HG02884 (cell line): ENCODE measurements at regions not wholly inside any gene's neighbourhood (a gene's known extent, or its start where the extent isn't known, plus 50 kb on each side); places are given as distances from the start of the nearest gene placed in this dataset.

Source experiments
- ATAC-seq: cut with Tn5 transposase; IDR thresholded peaks from one replicate; pipeline ENCODE4 v1.9.1; 2021; ENCODE audit warnings: mild to moderate bottlenecking, moderate library complexity; ENCODE audit not compliant: unreplicated experiment

DNA sequence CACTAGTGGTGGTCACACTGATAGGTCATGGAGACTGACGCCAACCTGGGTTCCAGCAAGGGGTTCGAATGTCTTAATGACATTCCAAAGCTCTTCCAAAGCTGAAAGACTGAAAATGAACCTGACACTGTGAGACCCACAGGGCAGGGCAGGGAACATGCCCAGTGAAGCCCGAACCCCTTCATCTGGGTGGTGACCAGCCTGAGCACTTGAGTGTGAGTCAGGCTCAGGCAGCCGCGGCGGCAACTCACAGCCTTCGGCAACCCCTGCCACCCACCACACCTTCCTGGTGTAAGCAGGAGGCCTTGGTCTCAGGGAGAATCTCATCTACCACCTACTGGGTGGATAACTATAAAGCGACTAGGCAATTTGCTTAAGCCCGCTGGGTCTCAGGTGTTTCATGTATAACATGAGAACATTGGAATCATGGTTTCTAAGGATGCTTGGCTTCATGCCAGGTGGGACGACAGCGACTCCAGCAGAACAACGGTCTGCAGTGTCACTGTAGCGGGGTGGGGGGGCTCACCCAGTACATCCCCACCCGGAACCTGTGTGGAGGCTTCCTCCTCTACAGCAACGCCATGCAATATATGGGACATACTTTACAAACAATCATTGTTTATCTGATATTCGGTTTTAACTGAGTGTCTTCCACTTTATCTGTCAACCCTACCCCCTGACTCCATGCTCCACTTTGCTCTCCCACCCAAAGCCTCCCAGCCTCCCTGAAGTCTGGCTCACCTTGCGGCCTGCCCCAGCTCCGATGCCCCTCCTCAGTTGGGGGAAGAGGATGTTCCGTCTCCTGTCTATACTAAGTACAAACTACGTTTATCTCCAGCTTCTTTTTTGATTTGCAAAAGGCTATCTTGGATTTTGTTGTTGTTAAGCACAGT lies 125.0 kb upstream of the MEF2A start:
- no peak for ATAC-seq

DNA sequence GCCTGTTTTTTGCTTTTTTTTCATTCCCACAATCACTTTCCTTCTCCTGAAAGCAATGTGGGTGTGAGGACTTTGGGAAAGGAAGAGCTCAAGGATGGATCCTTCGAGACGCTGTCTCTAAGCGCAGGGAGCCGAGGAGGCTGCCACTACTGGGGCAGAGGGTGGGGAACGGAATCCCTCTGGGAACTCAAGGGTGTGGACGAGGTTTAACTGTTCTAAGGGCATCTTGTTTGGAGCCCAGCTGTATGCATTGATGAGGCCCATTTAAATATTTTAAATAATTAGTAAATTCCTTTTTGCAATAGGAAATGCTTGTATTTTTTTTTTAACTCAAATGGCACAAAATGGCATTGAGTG lies 124.4 kb upstream of the MEF2A start:
- no peak for ATAC-seq

DNA sequence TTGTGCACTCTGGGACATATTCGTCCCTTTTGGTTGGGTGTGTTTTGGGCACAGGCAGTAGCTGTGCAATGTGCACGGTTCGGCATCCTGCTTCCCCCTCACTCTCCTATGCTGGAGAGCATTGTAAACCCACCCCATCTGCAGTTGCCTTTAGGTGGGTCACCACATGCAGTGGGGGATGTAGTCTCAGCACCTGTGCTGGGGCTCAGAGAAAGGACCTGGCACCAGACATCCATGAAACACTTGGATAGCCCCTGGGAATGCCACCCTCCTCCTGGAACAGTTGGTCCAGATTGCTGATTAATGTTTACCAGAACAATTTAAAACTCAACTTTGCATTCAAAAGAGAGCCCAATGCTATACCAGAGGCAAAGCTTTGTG lies 123.9 kb upstream of the MEF2A start:
- ATAC-seq: no peak

DNA sequence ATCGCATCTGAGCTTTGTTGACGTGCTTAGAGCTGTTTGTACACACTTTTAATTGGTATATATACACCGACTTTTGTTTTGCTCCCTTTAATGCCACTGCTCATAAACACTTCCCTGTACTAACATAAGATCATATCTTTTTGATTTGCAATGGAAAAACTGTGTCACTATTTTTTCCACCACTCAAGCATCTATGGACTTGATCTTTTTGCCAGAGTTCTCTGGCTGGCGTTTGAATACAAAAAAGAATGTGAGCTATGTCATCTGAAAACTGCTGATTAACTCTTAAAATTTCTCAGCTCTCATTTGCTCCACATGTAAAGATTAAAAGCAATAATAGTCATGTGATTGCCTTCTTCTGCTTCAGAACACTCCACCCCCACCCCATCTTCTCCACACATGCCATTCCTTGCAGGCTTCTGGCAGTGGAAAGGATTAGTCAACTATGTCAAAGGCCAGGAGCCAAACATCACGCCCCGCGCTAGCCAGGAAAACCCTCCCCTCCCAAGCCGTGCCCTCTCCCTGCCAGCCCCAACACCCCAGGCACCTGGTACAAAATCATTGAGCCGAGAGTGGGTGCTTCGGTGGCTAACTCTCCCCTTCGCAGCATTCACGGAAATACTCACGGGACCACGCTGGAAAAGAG lies 123.4 kb upstream of the MEF2A start:
- ATAC-seq: no peak

DNA sequence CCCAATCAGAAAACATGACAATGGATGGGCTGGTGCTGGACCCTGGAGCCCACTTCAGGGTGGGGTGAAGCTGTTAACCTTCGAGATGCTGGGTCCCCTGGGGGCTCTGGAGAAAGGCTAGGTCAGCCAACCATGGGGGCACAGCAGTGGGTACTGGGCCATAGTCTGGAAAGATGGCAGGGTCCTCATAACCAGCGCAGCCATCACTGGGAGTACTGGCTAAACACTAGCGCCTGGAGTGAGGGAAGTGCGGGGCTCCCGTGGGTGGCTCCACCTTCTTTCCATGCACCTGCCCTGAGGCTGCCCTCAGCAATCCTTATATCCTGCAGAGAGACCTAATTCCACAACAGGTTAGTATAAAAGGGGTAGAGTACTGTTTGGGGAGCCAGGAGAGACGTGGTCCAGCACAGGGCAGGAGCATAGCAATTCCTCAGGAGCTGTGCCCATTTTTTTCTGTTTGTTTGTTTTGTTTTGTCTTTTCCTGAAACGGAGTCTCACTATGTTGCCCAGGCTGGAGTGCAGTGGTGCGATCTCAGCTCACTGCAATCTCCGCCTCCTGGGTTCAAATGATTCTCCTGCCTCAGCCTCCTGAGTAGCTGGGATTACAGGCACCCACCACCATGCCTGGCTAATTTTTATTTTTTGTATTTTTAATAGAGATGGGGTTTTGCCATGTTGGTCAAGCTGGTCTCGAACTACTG lies 122.6 kb upstream of the MEF2A start:
- ATAC-seq: no peak

DNA sequence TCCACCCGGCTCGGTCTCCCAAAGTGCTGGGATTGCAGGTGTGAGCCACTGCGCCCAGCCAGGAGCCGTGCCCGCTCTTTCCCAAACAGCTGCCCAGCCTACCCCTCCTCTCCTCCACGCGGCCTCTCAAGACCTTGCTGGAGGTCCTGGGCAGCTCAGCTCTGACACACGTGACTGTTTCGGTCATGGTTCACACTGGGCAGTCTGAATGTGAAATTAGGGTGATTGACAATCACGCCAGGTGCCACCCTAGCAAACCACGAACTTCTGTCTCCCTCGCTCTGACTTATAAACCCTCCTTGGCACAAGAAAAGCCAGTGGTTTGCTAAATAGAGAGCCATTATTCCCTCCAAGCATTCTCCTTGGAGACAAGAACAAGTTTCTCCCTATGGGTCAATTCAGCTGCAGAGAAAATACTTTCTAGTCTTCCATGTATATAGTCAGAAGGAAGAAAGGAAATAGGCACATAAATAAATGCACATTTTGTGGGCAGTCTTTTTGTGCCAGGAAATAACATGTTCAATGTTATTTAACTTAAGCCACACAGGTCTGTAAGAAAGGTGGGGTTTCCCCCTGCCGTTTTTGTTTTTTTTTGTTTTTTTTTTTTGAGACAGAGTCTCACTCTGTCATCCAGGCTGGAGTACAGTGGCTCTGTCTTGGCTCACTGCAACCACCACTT lies 121.9 kb upstream of the MEF2A start:
- no peak for ATAC-seq

DNA sequence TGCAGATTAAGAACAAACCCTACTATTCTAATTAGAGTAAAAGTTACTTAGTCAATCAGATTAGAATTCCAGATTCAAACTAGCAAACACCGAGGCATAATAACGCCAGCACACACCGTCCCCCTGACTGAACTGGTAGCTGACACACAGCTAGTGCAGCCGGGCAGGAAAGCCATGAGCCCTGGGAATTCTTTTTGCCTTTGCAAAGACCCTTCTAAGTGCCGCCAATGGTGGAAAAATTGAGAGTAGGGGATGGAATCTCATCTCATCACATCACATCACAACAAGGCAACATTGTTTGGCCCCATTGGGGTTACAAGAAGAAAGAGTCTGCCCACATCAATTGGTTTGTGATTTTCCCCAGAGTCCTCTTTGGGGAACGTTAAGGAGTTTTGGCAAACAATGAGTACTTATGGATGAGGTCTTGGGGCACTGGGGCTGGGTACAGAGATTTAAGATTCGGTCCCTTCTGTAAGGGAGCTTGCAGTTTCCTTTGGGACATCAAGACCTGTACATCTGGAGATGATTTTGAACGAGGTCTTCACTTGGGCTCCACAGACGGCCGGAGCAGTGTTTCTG lies 120.4 kb upstream of the MEF2A start:
- ATAC-seq: no peak

DNA sequence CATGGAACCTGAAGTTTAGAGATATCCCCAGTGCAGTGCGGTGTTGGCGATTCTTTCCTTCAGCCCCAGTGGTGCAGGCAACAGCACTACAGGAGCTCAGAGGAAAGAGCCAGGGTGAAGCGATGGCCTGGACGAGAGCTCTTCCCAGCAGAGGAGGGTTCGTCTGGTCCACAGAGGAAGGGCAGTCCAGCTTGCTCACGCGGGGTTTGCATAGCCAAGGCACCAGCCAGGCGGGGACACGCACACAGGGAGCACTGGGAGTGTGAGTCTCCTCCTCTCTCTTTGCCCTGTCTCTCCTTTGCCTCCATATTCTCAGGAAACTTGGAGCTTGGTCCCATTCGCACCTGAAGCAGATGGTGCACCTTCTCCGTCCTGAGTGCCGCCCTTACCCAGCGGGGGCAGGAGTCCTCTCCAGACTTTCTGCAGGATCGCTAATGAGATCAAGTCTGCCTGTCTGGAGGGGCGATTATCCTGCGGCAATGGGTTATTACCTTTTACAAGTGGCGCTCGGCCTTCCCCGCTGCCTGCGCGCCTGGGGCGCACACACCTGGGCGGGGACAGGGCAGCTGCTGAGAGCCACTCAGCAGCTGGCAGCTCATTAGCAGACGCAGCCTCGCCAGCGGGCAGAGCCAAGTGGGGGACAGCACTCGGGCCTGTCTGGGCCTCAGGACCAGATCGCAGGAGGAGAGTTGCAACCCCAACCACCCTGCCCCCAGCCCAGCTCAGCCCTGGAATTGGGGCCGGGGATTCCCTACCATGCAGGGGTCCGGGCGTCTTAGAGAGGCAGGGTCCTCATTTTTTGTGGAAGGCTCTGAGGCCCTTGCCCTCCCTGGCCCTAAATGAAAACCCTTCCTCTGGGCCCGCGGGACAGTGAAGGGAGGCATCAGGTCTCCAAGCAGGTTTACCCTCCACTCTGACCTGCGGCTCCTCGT lies 119.0 kb upstream of the MEF2A start:
- ATAC-seq: no peak

DNA sequence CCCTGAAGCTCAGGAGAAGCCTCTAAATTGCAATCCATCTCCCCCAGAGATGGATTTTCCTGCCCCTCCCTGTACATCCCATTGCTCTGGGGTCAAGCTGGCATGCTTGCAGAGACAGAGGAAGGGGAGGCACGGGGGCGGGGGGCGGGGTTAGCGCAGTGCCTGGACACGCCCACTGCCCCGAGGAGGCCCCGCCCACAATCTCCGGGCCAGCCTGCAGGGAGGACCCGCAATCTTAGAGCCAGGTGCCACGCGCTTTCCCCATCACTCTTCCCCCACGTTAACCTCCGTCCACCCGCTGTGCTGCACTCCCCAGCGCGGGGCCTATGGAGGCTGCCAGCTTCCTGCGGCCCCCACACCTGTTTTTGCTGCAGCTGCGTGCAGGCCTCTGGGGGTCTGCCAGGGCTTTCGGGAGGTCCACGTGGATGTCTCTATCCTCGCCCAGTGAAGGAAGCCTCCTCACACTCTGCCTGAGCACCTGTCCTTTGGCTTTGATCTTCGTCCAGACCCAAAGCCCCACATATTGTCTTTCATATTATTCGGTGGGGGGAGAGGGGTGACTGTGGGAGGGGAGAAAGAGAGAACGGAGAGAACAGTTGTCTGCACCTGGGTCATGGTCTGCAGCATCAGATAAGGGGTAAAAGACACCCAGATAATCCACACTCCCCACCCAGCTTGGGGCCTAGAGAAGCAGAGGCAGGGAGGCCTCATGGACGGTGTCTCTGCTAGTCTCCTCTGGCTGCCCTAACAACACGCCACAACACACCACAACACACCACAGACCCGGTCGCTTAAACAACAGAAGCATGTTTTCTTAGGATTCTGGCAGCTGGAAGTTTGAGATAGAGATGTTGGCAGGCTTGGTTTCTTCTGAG lies 118.0 kb upstream of the MEF2A start:
- ATAC-seq: no peak

DNA sequence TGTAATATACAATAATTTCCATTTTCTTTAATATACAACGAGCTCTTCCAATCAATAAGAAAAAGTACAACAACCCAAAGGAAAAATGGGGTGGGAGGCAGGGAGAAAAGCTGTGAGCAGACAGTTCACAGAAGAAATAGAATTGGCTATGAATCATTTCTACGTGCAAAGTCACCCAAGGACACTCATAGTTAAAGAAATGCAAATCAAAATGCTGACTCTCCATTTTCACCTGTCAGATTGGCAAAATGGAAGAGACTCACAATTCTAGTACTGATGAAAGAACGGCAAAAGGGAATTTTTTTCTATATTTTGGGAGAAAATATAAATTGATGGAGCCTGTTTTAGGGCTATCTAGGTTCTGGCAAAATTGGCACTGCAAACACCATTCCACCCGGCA lies 116.3 kb upstream of the MEF2A start:
- ATAC-seq: no peak

DNA sequence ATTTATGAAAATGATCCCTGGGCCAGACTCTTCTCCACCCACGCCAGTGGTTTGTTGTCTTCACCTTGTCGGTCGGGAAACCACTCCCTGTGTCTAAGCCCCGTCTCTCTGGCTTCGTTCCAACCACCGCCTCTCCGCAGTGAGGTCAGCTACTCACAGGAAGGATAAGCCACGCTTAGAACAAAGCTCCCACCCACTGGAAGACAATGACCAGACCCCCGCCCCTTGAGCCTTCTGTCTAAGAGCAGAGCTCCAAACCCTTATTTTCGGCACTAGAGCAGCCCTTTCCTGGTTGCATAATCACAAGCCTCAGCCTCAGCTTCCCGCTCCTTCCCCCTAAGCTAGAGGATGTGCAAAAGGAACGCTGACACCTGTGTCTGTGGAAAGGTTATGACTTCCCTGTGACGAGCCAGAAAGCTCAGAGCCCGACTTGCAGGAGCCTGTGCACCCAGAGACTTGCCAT lies 114.9 kb upstream of the MEF2A start:
- ATAC-seq: peak; percentile 54

DNA sequence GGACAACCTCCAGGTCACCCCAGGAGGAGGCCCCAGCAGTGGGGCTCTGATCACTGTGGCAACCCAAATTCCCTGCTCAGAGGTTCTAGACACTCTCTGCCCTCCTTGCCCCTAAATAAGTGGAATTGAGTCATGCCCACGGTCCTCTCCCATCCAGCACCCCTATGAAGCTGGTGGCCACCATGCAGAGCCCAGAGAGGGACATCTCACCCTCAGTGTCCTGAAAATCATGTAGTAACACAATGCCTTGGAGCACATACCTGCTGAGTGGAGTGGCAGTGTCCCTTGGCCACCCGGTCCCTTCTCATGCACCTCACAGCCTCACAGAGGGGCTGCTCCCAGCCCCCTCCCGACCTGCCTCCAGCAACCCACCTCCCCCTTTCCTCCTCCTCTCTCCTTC lies 114.3 kb upstream of the MEF2A start:
- ATAC-seq: no peak

DNA sequence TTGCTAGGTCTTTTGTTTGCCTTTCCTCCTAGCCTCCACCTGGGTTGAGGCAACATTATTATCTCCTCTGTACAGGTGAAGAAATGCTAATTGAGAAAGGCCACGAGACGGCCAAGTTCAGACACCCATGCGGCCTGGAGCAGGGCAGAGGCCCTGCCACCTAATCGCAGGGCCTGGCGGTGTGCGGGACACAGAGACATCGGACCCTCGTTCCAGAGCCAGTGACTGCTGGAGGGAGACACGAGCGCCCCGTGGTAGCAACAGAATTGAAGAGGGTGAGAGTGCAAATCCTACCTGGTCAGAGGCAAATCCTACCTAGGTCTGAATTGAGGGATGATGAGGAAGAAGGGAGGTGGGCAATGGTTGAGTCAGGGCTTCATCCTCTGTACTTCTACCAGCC lies 113.8 kb upstream of the MEF2A start:
- ATAC-seq: no peak

DNA sequence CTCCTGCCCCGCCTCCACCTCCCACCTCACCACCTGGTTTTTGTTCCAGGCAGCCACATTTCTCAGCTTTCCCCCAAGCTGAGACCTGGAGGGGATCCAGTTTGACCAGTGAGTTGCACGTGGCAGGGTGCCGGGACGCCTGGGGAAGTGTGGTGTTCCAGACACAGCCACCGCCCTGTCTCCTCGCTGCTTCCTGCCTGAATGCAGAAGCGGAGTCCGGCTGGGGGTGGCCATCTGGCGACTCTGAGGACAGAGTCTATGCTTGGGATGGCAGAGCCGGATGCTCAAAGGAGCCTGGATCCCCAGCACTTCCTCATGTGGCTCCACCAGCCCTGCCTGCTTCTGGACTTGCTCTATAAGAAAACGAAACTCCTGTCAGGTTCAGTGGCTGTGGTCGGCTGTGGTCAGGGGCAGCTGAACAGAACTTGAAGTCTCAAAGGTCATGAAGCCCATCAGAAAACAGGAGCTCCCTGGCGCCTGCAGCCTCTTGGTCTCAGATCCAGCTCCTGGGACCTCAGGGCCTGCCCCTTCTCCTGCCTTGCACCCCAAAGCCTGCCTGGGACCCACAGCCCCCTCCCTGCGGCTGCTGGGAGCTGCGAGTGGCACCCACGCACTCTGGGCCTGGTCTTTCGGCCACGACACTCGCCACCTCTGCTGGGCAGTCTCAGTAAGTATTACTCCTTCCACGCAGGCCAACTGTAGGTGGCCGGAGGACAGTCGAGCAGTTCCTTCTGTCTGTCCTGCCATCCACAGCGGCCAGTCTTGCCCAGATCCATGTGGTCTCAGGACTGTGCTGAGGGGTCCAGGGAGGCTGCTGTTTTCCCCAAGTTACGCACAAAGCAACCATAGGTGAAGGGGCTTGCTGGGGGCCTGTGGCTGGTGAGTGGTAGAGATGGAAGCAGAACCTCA lies 112.8 kb upstream of the MEF2A start:
- peak; percentile 66 for ATAC-seq

DNA sequence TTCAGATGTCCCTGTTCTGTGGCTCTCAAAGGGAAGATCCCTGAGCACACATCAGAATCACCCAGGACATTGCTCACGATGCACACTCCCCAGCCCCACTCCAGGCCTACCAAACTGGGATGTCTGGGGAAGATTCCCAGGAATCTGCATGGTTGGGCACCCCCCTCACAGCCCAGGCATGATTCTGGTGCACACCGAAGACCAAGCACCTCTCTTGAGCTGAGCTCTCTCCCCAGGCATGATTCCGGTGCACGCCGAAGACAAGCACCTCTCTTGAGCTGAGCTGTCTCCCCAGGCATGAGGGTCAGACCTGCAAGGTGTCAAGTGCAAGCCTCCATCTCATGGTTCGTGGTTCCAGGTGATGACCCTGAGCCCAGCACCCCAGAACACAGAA lies 112.2 kb upstream of the MEF2A start:
- ATAC-seq: no peak

DNA sequence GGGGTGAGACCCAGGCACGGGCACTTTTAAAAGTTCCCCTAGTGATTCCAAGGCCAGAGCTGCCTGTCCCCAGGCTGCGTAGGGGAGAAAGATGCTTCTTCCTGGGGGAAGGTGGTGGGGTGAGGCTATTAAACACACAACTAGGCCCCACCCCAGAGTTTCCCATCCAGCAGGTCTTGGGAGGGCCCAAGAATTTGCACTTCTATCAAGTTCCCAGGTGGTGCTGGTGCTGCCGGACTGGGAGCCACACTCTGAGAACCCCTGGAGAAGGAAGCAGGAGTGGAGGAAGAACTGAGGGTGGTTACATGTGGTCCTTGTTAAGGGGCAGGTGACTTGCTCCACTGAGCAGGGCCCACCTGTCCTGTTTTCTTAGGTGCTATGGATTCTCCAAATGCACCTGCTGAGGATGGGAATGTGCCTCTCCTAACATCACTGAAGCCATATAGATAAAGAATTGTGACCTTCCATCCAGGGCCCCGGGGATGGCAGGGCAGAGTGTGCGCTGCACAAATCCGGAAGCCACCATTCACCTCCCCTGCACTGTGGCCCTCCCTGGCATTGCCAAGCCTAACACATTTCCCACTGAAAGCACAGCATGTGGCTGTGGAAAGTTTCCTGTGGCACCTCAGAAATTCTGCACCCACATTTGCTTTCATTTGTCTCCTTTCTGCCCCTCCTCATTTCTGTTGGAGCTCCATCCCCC lies 111.5 kb upstream of the MEF2A start:
- no peak for ATAC-seq
